ENCODE measurements at regions not wholly inside any gene's neighbourhood (a gene's known extent, or its start where the extent isn't known, plus 50 kb on each side); places are given as distances from the start of the nearest gene placed in this dataset.

DNA sequence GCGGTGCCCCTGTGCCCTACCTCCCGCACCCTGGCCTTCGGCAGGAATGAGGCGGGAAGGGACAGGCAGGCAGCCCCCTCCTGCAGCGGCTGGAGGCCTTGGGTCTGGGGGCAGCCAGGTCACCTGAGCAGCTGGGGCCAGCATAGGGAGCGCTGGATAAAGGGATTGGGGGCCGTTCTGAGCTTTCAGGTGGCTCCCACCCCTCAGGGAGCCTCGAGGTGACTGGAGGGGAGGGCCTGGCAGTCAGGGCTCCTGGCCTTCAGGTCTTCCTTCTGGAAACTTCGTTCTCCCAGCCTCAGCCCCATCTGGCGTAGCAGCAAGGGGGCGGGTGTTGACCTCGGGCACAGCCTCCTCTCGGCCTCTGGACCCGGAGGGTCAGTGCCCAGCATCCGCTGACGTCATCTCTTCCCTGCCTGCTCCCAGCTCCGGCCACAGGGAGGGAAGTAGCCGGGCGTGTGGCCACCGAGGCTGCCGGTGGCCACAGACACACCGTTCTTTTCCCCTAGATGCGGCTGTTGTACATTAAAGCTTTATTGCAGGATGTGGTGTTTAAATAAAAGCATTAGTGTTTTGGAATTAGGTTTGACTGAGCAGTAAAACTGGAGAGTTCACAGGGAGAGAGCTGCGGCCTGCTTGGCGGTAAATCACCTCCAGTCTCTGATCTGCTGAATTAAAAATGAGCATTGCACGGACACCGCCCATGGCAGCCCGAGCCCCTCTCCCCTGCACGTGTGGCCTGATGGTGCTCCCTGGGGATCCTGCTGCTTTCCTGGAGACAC lies 80.0 kb upstream of the GATA5 start:
- TF ChIP-seq, protein P1, sequence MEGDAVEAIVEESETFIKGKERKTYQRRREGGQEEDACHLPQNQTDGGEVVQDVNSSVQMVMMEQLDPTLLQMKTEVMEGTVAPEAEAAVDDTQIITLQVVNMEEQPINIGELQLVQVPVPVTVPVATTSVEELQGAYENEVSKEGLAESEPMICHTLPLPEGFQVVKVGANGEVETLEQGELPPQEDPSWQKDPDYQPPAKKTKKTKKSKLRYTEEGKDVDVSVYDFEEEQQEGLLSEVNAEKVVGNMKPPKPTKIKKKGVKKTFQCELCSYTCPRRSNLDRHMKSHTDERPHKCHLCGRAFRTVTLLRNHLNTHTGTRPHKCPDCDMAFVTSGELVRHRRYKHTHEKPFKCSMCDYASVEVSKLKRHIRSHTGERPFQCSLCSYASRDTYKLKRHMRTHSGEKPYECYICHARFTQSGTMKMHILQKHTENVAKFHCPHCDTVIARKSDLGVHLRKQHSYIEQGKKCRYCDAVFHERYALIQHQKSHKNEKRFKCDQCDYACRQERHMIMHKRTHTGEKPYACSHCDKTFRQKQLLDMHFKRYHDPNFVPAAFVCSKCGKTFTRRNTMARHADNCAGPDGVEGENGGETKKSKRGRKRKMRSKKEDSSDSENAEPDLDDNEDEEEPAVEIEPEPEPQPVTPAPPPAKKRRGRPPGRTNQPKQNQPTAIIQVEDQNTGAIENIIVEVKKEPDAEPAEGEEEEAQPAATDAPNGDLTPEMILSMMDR (IDR thresholded peaks at IDR 0.05): no peak
- DNase-seq (no peak), ATAC-seq (no peak)
- Mint-ChIP-seq H3K9me3 (no peaks in the 10 kb centered on the region), H3K36me3 (ENCODE audit: low read depth) (no peaks in the 10 kb centered on the region), H3K27me3 (peaks cover 24% of the 10 kb centered on the region), H3K4me3 (no peak overlapping the region), H3K4me1 (ENCODE audit: low read depth) (peaks cover 5% of the 10 kb centered on the region), H3K27ac (no peak overlapping the region)
- POLR2A ChIA-PET: no interaction called here
- intact Hi-C loops (cut with micrococcal nuclease): no loop called here
- CTCF ChIA-PET: interaction anchor here (0.6 kb wide), 1 partner anchor 45 kb away, joined by 3 read pairs; no protein-coding TSS in a partner anchor

DNA sequence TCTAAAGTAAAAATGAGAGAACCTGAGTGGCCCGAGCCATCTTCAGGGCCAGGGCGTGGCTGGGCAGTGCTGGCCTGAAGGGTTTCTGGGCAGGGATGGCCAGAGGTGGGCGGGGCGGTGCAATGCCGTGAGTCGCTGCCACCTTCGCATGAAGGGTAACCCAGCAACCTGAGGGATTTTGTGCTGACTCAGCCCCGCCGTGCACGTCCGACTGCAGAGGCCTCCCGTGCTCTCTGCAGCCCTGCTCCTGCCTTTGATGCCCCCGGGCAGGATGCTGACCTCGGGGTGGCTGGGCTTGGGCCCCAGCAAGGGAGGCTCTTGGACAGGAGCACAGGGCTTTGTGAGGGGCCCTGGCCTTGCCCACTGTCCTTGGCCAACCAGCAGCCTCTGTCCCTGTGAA lies 81.7 kb upstream of the GATA5 start:
- H3K4me1 Mint-ChIP-seq (ENCODE audit: low read depth): peaks cover 5% of the 10 kb centered on the region
- H3K27ac Mint-ChIP-seq: no peak overlapping the region

GRCh38 chr20:62557999-62558408 lies 82.2 kb upstream of the GATA5 start:
- CTCF ChIA-PET: no interaction called here
- intact Hi-C loops (cut with micrococcal nuclease): no loop called here
- Mint-ChIP-seq H3K27ac (no peak overlapping the region), H3K27me3 (peaks cover 17% of the 10 kb centered on the region), H3K4me1 (ENCODE audit: low read depth) (peaks cover 4% of the 10 kb centered on the region), H3K36me3 (ENCODE audit: low read depth) (no peaks in the 10 kb centered on the region), H3K9me3 (no peaks in the 10 kb centered on the region), H3K4me3 (no peak overlapping the region)
- no peak for DNase-seq
- TF ChIP-seq, protein P1 (IDR thresholded peaks at IDR 0.05): no peak
- no peak for ATAC-seq
- POLR2A ChIA-PET: no interaction called here

More for the DNA sequence above, 81.7 kb upstream of the GATA5 start:
- Mint-ChIP-seq H3K27me3 (peaks cover 21% of the 10 kb centered on the region), H3K9me3 (no peaks in the 10 kb centered on the region), H3K4me3 (no peak overlapping the region), H3K36me3 (ENCODE audit: low read depth) (no peaks in the 10 kb centered on the region)
- POLR2A ChIA-PET: no interaction called here
- intact Hi-C loops (cut with micrococcal nuclease): no loop called here
- DNase-seq (no peak), ATAC-seq (no peak)
- TF ChIP-seq, protein P1 (IDR thresholded peaks at IDR 0.05): no peak
- CTCF ChIA-PET: no interaction called here

GRCh38 chr20:62558779-62559178 lies 83.0 kb upstream of the GATA5 start:
- Mint-ChIP-seq H3K27me3 (peaks cover 12% of the 10 kb centered on the region), H3K4me1 (ENCODE audit: low read depth) (peaks cover 4% of the 10 kb centered on the region), H3K27ac (no peak overlapping the region), H3K9me3 (no peaks in the 10 kb centered on the region), H3K36me3 (ENCODE audit: low read depth) (no peaks in the 10 kb centered on the region), H3K4me3 (no peak overlapping the region)
- no peak for ATAC-seq
- TF ChIP-seq, protein P1 (IDR thresholded peaks at IDR 0.05): no peak
- ChIA-PET CTCF (no interaction called here), POLR2A (no interaction called here)
- no peak for DNase-seq
- intact Hi-C loops (cut with micrococcal nuclease): no loop called here

- H3K9me3 Mint-ChIP-seq: no peaks in the 10 kb centered on the region
- TF ChIP-seq, protein P1 (IDR thresholded peaks at IDR 0.05): no peak
Measured at GRCh38 chr20:62560162-62560561, 82.1 kb upstream of the SLCO4A1 start.

More at GRCh38 chr20:62560162-62560561, 82.1 kb upstream of the SLCO4A1 start:
- POLR2A ChIA-PET: no interaction called here
- ATAC-seq (no peak), DNase-seq (no peak)
- Mint-ChIP-seq H3K27ac (no peak overlapping the region), H3K27me3 (peaks cover 7% of the 10 kb centered on the region), H3K4me1 (ENCODE audit: low read depth) (peaks cover 4% of the 10 kb centered on the region), H3K4me3 (no peak overlapping the region), H3K36me3 (ENCODE audit: low read depth) (no peaks in the 10 kb centered on the region)
- CTCF ChIA-PET: no interaction called here
- intact Hi-C loops (cut with micrococcal nuclease): no loop called here

Measured in activated CD8-positive, alpha-beta T cell treated with anti-CD3 and anti-CD28 coated beads for 36 hours (primary cell).